Upper lobe of right lung (tissue), 1 donor: ENCODE measurements at regions not wholly inside any gene's neighbourhood (a gene's known extent, or its start where the extent isn't known, plus 50 kb on each side); places are given as distances from the start of the nearest gene placed in this dataset.

Experiments used
- ATAC-seq: fragments of 200-7000 bp; cut with Tn5 transposase; one replicate; pipeline ENCODE4 v1.9.1; 2020; ENCODE audit warnings: mild to moderate bottlenecking, moderate library complexity
- DNase-seq: peaks from one replicate; pipeline ENCODE4 v3.0.0-alpha.2; 2020
- H3K27ac ChIP-seq: fragments of 200-600 bp; one replicate; pipeline ENCODE4 v1.8.0; 2022
- H3K27me3 ChIP-seq: fragments of 200-600 bp; one replicate; pipeline ENCODE4 v1.8.0; 2022; ENCODE audit warnings: mild to moderate bottlenecking
- H3K36me3 ChIP-seq: fragments of 200-600 bp; one replicate; pipeline ENCODE4 v1.8.0; 2022
- H3K4me1 ChIP-seq: fragments of 200-600 bp; one replicate; pipeline ENCODE4 v1.8.0; 2022
- H3K4me3 ChIP-seq: fragments of 200-600 bp; one replicate; pipeline ENCODE4 v1.8.0; 2022; ENCODE audit warnings: mild to moderate bottlenecking
- H3K9me3 ChIP-seq: fragments of 200-600 bp; one replicate; pipeline ENCODE4 v1.8.0; 2022
- CTCF ChIP-seq: fragments of 200-600 bp; IDR thresholded peaks from one replicate; pipeline ENCODE4 v1.8.0; 2022; ENCODE audit warnings: antibody characterized with exemption
- intact Hi-C: fragments of 100-400 bp; cut with DNase I; formaldehyde crosslinking; loops from one replicate; pipeline ENCODE4 v1.11.0; 2022
- donor health status: DM: no; HTN: yes; CAD: no; lungs with severe emphysema.

- TF ChIP-seq CTCF = no peak
- no peak overlapping the region for H3K4me3 ChIP-seq
- no peaks in the 10 kb centered on the region for H3K27me3 ChIP-seq
- no peak for ATAC-seq
- no peaks in the 10 kb centered on the region for H3K36me3 ChIP-seq
- H3K27ac ChIP-seq = no peak overlapping the region
- H3K4me1 ChIP-seq = no peaks in the 10 kb centered on the region
- H3K9me3 ChIP-seq = no peaks in the 10 kb centered on the region
- DNase-seq = peak; percentile 38
- intact Hi-C loops = no loop called here
Measured at GRCh38 chr7:125046767-125047166, 117.1 kb upstream of the POT1 start.

- Histone ChIP-seq H3K9me3 (no peaks in the 10 kb centered on the region), H3K36me3 (no peaks in the 10 kb centered on the region), H3K4me1 (no peaks in the 10 kb centered on the region), H3K4me3 (no peak overlapping the region), H3K27me3 (no peaks in the 10 kb centered on the region), H3K27ac (no peak overlapping the region)
- intact Hi-C loops = no loop called here
- no peak for TF ChIP-seq CTCF
- DNase-seq (no peak), ATAC-seq (no peak)
Measured at GRCh38 chr7:125033506-125033905, 103.9 kb upstream of the POT1 start.

- Histone ChIP-seq H3K4me3 (no peak overlapping the region), H3K27me3 (no peaks in the 10 kb centered on the region), H3K4me1 (no peaks in the 10 kb centered on the region), H3K9me3 (no peaks in the 10 kb centered on the region), H3K36me3 (no peaks in the 10 kb centered on the region), H3K27ac (no peak overlapping the region)
- no peak for ATAC-seq
- intact Hi-C loops = no loop called here
- no peak for TF ChIP-seq CTCF
- DNase-seq = no peak
Measured at GRCh38 chr7:125032943-125033342, 103.3 kb upstream of the POT1 start.

GRCh38 chr7:125030756-125031387 is 101.2 kb upstream of the POT1 start:
- TF ChIP-seq CTCF = no peak
- Histone ChIP-seq H3K27me3 (no peaks in the 10 kb centered on the region), H3K4me3 (no peak overlapping the region), H3K36me3 (no peaks in the 10 kb centered on the region), H3K9me3 (no peaks in the 10 kb centered on the region), H3K4me1 (no peaks in the 10 kb centered on the region), H3K27ac (no peak overlapping the region)
- no peak for ATAC-seq
- intact Hi-C loops = no loop called here
- DNase-seq = no peak

- H3K36me3 ChIP-seq = no peaks in the 10 kb centered on the region
- no peak for ATAC-seq
- TF ChIP-seq CTCF = no peak
Measured at GRCh38 chr7:125025620-125026019, 96.0 kb upstream of the POT1 start.

GRCh38 chr7:125020801-125021200 is 91.2 kb upstream of the POT1 start:
- no peaks in the 10 kb centered on the region for H3K9me3 ChIP-seq
- intact Hi-C loops = no loop called here
- no peaks in the 10 kb centered on the region for H3K36me3 ChIP-seq
- no peak overlapping the region for H3K27ac ChIP-seq
- ATAC-seq = no peak
- TF ChIP-seq CTCF = no peak
- DNase-seq = no peak
- no peak overlapping the region for H3K4me3 ChIP-seq
- H3K27me3 ChIP-seq = no peaks in the 10 kb centered on the region
- no peaks in the 10 kb centered on the region for H3K4me1 ChIP-seq

More at GRCh38 chr7:125025620-125026019, 96.0 kb upstream of the POT1 start:
- intact Hi-C loops = no loop called here
- H3K27me3 ChIP-seq = no peaks in the 10 kb centered on the region
- no peak overlapping the region for H3K4me3 ChIP-seq
- no peaks in the 10 kb centered on the region for H3K9me3 ChIP-seq
- H3K4me1 ChIP-seq = no peaks in the 10 kb centered on the region
- no peak for DNase-seq
- H3K27ac ChIP-seq = no peak overlapping the region
